GM23338 (cell line): ENCODE measurements at regions not wholly inside any gene's neighbourhood (a gene's known extent, or its start where the extent isn't known, plus 50 kb on each side); places are given as distances from the start of the nearest gene placed in this dataset.

Source experiments
- ATAC-seq: fragments of 200-7000 bp; cut with Tn5 transposase; 3 replicates; pipeline ENCODE4 v1.9.1; 2020
- DNase-seq: peaks from one replicate; pipeline ENCODE4 v3.0.0-alpha.2; 2015; ENCODE audit warnings: low spot score
- H2AFZ ChIP-seq: fragments of 200-600 bp; sonication (generic); 2 replicates; pipeline ENCODE4 v1.8.0; 2016; ENCODE audit warnings: antibody characterized with exemption, mild to moderate bottlenecking, moderate library complexity
- H3F3A ChIP-seq: fragments of 200-600 bp; sonication (generic); replicated peaks from 2 replicates; pipeline ENCODE4 v1.8.0; 2017; ENCODE audit warnings: antibody characterized with exemption, mixed run types, low read depth
- H3K27ac ChIP-seq: fragments of 200-600 bp; sonication (generic); 2 replicates; pipeline ENCODE4 v1.6.1; 2016; ENCODE audit warnings: low read depth
- H3K27me3 ChIP-seq: fragments of 200-600 bp; sonication (generic); 2 replicates; pipeline ENCODE4 v1.8.0; 2016; ENCODE audit warnings: mild to moderate bottlenecking, mixed run types, moderate library complexity; ENCODE audit not compliant: insufficient read depth
- H3K36me3 ChIP-seq: fragments of 200-600 bp; sonication (generic); 2 replicates; pipeline ENCODE4 v1.8.0; 2016; ENCODE audit warnings: mild to moderate bottlenecking; ENCODE audit not compliant: insufficient read depth
- H3K4me1 ChIP-seq: fragments of 200-600 bp; sonication (generic); 2 replicates; pipeline ENCODE4 v1.8.0; 2016; ENCODE audit warnings: mild to moderate bottlenecking, moderate library complexity; ENCODE audit not compliant: insufficient read depth
- H3K4me2 ChIP-seq: fragments of 200-600 bp; sonication (generic); 2 replicates; pipeline ENCODE4 v1.7.1; 2017; ENCODE audit warnings: mixed run types
- H3K4me3 ChIP-seq: fragments of 200-600 bp; sonication (generic); 2 replicates; pipeline ENCODE4 v1.6.1; 2016; ENCODE audit warnings: mixed run types
- H3K79me2 ChIP-seq: fragments of 200-600 bp; sonication (generic); replicated peaks from 2 replicates; pipeline ENCODE4 v1.8.0; 2017; ENCODE audit warnings: mild to moderate bottlenecking; ENCODE audit not compliant: insufficient read depth
- H3K9me2 ChIP-seq: fragments of 200-600 bp; sonication (generic); 2 replicates; pipeline ENCODE4 v1.8.0; 2017; ENCODE audit not compliant: insufficient read depth
- H4K20me1 ChIP-seq: fragments of 200-600 bp; sonication (generic); replicated peaks from 2 replicates; pipeline ENCODE4 v1.8.0; 2017; ENCODE audit warnings: mild to moderate bottlenecking; ENCODE audit not compliant: insufficient read depth
- H3K27ac Mint-ChIP-seq: 2 replicates; pipeline ENCODE4 v1.8.0; 2020; ENCODE audit warnings: inconsistent platforms, mild to moderate bottlenecking, moderate library complexity, mixed read lengths
- H3K27me3 Mint-ChIP-seq: 3 replicates; pipeline ENCODE4 v1.8.0; 2022; ENCODE audit warnings: low read depth, mild to moderate bottlenecking, moderate library complexity, mixed read lengths, inconsistent platforms; ENCODE audit not compliant: insufficient read depth, poor library complexity
- H3K36me3 Mint-ChIP-seq: 3 replicates; pipeline ENCODE4 v1.8.0; 2021; ENCODE audit warnings: low read depth, mild to moderate bottlenecking, inconsistent platforms, moderate library complexity, mixed read lengths
- H3K4me1 Mint-ChIP-seq: 3 replicates; pipeline ENCODE4 v1.8.0; 2020; ENCODE audit warnings: mild to moderate bottlenecking, inconsistent platforms, mixed read lengths
- H3K4me3 Mint-ChIP-seq: 3 replicates; pipeline ENCODE4 v1.8.0; 2021; ENCODE audit warnings: moderate library complexity, mild to moderate bottlenecking, inconsistent platforms, mixed read lengths
- H3K9me3 Mint-ChIP-seq: 3 replicates; pipeline ENCODE4 v1.8.0; 2020; ENCODE audit warnings: moderate library complexity, mild to moderate bottlenecking, inconsistent platforms, mixed read lengths
- CREB1 ChIP-seq: fragments of 250-450 bp; sonication (Bioruptor Pico); IDR thresholded peaks from 2 replicates; pipeline ENCODE4 v1.5.0; 2020; ENCODE audit warnings: low read depth, mild to moderate bottlenecking, moderate library complexity
- CTCF ChIP-seq, 2 experiments: fragments of 200-600 bp in 1 of 2; sonication (generic) in 1 of 2; conservative IDR thresholded peaks; 2 replicates each; pipeline versions ENCODE4 v1.5.1 to v1.6.1; 2016 to 2017; ENCODE audit warnings: antibody characterized with exemption in 2 of 2, low read depth in 2 of 2, mild to moderate bottlenecking in 2 of 2, moderate library complexity in 1 of 2
- EZH2 ChIP-seq: fragments of 200-600 bp; sonication (generic); IDR thresholded peaks from one replicate; pipeline ENCODE4 v1.8.0; 2017; ENCODE audit warnings: antibody characterized with exemption, mild to moderate bottlenecking, low read depth; ENCODE audit not compliant: unreplicated experiment
- EZH2phosphoT487 ChIP-seq: fragments of 200-600 bp; sonication (generic); IDR thresholded peaks from one replicate; pipeline ENCODE4 v1.8.1; 2018; ENCODE audit warnings: antibody characterized with exemption; ENCODE audit not compliant: unreplicated experiment
- JUNB ChIP-seq: IDR thresholded peaks from one replicate; pipeline ENCODE4 v1.6.1; 2016; ENCODE audit warnings: antibody characterized with exemption; ENCODE audit not compliant: unreplicated experiment
- NANOG ChIP-seq: IDR thresholded peaks from 2 replicates; pipeline ENCODE4 v1.6.1; 2016; ENCODE audit warnings: antibody characterized with exemption, borderline replicate concordance
- POLR2AphosphoS5 ChIP-seq: IDR thresholded peaks from 2 replicates; pipeline ENCODE4 v1.6.1; 2016; ENCODE audit warnings: antibody characterized with exemption, low read depth
- STAT1 ChIP-seq: IDR thresholded peaks from one replicate; pipeline ENCODE4 v1.6.1; 2016; ENCODE audit warnings: antibody characterized with exemption; ENCODE audit not compliant: unreplicated experiment
- ZNF114 ChIP-seq: fragments of 250-450 bp; sonication (Bioruptor Pico); IDR thresholded peaks from 2 replicates; pipeline ENCODE4 v1.5.0; 2020; ENCODE audit warnings: mild to moderate bottlenecking, moderate library complexity
- ZNF331 ChIP-seq: fragments of 250-450 bp; sonication (Bioruptor Pico); IDR thresholded peaks from 2 replicates; pipeline ENCODE4 v1.5.0; 2020; ENCODE audit warnings: low read depth, mild to moderate bottlenecking, moderate library complexity
- TF ChIP-seq, protein P1 (sequence below): IDR thresholded peaks from one replicate; pipeline ENCODE4 v1.6.1; 2018; ENCODE audit warnings: antibody characterized with exemption; ENCODE audit not compliant: unreplicated experiment
- TF ChIP-seq, protein P2 (sequence below): fragments of 250-450 bp; sonication (Bioruptor Pico); IDR thresholded peaks from 2 replicates; pipeline ENCODE4 v1.5.0; 2020; ENCODE audit warnings: mild to moderate bottlenecking, moderate library complexity
- TF ChIP-seq, protein P3 (sequence below): IDR thresholded peaks from 2 replicates; pipeline ENCODE4 v1.6.1; 2016; ENCODE audit warnings: antibody characterized with exemption

- TF ChIP-seq, protein P1, sequence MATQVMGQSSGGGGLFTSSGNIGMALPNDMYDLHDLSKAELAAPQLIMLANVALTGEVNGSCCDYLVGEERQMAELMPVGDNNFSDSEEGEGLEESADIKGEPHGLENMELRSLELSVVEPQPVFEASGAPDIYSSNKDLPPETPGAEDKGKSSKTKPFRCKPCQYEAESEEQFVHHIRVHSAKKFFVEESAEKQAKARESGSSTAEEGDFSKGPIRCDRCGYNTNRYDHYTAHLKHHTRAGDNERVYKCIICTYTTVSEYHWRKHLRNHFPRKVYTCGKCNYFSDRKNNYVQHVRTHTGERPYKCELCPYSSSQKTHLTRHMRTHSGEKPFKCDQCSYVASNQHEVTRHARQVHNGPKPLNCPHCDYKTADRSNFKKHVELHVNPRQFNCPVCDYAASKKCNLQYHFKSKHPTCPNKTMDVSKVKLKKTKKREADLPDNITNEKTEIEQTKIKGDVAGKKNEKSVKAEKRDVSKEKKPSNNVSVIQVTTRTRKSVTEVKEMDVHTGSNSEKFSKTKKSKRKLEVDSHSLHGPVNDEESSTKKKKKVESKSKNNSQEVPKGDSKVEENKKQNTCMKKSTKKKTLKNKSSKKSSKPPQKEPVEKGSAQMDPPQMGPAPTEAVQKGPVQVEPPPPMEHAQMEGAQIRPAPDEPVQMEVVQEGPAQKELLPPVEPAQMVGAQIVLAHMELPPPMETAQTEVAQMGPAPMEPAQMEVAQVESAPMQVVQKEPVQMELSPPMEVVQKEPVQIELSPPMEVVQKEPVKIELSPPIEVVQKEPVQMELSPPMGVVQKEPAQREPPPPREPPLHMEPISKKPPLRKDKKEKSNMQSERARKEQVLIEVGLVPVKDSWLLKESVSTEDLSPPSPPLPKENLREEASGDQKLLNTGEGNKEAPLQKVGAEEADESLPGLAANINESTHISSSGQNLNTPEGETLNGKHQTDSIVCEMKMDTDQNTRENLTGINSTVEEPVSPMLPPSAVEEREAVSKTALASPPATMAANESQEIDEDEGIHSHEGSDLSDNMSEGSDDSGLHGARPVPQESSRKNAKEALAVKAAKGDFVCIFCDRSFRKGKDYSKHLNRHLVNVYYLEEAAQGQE, result no peak
- no peak for TF ChIP-seq NANOG
- TF ChIP-seq, protein P2, sequence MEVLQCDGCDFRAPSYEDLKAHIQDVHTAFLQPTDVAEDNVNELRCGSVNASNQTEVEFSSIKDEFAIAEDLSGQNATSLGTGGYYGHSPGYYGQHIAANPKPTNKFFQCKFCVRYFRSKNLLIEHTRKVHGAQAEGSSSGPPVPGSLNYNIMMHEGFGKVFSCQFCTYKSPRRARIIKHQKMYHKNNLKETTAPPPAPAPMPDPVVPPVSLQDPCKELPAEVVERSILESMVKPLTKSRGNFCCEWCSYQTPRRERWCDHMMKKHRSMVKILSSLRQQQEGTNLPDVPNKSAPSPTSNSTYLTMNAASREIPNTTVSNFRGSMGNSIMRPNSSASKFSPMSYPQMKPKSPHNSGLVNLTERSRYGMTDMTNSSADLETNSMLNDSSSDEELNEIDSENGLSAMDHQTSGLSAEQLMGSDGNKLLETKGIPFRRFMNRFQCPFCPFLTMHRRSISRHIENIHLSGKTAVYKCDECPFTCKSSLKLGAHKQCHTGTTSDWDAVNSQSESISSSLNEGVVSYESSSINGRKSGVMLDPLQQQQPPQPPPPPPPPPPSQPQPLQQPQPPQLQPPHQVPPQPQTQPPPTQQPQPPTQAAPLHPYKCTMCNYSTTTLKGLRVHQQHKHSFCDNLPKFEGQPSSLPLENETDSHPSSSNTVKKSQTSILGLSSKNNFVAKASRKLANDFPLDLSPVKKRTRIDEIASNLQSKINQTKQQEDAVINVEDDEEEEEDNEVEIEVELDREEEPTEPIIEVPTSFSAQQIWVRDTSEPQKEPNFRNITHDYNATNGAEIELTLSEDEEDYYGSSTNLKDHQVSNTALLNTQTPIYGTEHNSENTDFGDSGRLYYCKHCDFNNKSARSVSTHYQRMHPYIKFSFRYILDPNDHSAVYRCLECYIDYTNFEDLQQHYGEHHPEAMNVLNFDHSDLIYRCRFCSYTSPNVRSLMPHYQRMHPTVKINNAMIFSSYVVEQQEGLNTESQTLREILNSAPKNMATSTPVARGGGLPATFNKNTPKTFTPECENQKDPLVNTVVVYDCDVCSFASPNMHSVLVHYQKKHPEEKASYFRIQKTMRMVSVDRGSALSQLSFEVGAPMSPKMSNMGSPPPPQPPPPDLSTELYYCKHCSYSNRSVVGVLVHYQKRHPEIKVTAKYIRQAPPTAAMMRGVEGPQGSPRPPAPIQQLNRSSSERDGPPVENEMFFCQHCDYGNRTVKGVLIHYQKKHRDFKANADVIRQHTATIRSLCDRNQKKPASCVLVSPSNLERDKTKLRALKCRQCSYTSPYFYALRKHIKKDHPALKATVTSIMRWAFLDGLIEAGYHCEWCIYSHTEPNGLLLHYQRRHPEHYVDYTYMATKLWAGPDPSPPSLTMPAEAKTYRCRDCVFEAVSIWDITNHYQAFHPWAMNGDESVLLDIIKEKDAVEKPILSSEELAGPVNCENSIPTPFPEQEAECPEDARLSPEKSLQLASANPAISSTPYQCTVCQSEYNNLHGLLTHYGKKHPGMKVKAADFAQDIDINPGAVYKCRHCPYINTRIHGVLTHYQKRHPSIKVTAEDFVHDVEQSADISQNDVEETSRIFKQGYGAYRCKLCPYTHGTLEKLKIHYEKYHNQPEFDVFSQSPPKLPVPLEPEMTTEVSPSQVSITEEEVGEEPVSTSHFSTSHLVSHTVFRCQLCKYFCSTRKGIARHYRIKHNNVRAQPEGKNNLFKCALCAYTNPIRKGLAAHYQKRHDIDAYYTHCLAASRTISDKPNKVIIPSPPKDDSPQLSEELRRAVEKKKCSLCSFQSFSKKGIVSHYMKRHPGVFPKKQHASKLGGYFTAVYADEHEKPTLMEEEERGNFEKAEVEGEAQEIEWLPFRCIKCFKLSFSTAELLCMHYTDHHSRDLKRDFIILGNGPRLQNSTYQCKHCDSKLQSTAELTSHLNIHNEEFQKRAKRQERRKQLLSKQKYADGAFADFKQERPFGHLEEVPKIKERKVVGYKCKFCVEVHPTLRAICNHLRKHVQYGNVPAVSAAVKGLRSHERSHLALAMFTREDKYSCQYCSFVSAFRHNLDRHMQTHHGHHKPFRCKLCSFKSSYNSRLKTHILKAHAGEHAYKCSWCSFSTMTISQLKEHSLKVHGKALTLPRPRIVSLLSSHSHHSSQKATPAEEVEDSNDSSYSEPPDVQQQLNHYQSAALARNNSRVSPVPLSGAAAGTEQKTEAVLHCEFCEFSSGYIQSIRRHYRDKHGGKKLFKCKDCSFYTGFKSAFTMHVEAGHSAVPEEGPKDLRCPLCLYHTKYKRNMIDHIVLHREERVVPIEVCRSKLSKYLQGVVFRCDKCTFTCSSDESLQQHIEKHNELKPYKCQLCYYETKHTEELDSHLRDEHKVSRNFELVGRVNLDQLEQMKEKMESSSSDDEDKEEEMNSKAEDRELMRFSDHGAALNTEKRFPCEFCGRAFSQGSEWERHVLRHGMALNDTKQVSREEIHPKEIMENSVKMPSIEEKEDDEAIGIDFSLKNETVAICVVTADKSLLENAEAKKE (CRISPR knock-in tag), result no peak
- TF ChIP-seq EZH2phosphoT487, result no peak
- TF ChIP-seq CREB1 (CRISPR knock-in tag), result no peak
- TF ChIP-seq JUNB, result no peak
- TF ChIP-seq, protein P3, sequence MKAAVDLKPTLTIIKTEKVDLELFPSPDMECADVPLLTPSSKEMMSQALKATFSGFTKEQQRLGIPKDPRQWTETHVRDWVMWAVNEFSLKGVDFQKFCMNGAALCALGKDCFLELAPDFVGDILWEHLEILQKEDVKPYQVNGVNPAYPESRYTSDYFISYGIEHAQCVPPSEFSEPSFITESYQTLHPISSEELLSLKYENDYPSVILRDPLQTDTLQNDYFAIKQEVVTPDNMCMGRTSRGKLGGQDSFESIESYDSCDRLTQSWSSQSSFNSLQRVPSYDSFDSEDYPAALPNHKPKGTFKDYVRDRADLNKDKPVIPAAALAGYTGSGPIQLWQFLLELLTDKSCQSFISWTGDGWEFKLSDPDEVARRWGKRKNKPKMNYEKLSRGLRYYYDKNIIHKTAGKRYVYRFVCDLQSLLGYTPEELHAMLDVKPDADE, result no peak
- TF ChIP-seq ZNF114 (CRISPR knock-in tag), result no peak
- no peak for TF ChIP-seq ZNF331 (CRISPR knock-in tag)
- no peak for TF ChIP-seq EZH2
- TF ChIP-seq POLR2AphosphoS5, result no peak
- TF ChIP-seq CTCF (conservative IDR thresholded peaks at IDR 0.05; ENCODE audit: low read depth in 2 of 2), result no peak
- no peak for TF ChIP-seq STAT1
- Histone ChIP-seq H3K9me2 (peaks cover 11% of the 10 kb centered on the region; the same call in 1 of the 2 replicates), H3K27me3 (no peaks in the 10 kb centered on the region), H4K20me1 (no peaks in the 10 kb centered on the region), H3K4me1 (no peaks in the 10 kb centered on the region), H3K79me2 (no peaks in the 10 kb centered on the region), H3K4me3 (no peak overlapping the region), H3F3A (no peaks in the 10 kb centered on the region), H3K36me3 (no peaks in the 10 kb centered on the region), H2AFZ (no peak overlapping the region), H3K27ac (no peak overlapping the region), H3K4me2 (no peak overlapping the region)
- Mint-ChIP-seq H3K36me3 (no peaks in the 10 kb centered on the region), H3K4me1 (no peaks in the 10 kb centered on the region), H3K4me3 (no peak overlapping the region), H3K9me3 (no peaks in the 10 kb centered on the region), H3K27ac (no peak overlapping the region), H3K27me3 (no peaks in the 10 kb centered on the region)
- DNase-seq, result no peak
- no peak for ATAC-seq
Observed at GRCh38 chr21:26782331-26782730, 62.9 kb downstream of the ADAMTS1 start.
